SKM-1 (cell line): ENCODE measurements at regions not wholly inside any gene's neighbourhood (a gene's known extent, or its start where the extent isn't known, plus 50 kb on each side); places are given as distances from the start of the nearest gene placed in this dataset.
"Not testable (repeated sequence)": the region's sequence is repeated elsewhere in the genome, so short reads cannot be mapped to it uniquely, and the experiment has no call there.

Experiments
- DNase-seq: peaks from one replicate; lab custom pipeline; 2025; ENCODE audit not compliant: unreplicated experiment; lab: John Stamatoyannopoulos, UW

DNA sequence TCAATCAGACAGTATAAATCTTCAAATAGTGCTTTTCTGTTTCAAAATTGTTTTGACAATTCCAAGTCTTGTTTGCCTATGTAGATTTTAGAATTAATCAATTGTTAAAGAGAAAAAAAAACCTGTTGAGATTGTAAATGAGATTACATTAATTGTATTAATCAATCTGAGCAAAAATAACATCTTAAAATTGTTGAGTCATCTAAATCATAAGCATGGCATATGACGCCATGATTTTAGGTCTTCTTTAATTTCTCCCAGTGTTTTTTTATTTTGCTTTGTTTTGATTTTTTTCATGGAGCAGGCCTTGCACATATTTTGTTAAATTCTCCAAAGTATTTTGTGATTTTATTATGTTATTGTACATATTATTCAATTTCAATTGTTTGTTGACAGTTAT lies 988.0 kb upstream of the SEMA6A start:
- no peak for DNase-seq

- DNase-seq = no peak
Measured at GRCh38 chr5:117561531-117561930, 986.9 kb upstream of the SEMA6A start.

GRCh38 chr5:117559005-117559844 lies 984.6 kb upstream of the SEMA6A start:
- DNase-seq = no peak

DNA sequence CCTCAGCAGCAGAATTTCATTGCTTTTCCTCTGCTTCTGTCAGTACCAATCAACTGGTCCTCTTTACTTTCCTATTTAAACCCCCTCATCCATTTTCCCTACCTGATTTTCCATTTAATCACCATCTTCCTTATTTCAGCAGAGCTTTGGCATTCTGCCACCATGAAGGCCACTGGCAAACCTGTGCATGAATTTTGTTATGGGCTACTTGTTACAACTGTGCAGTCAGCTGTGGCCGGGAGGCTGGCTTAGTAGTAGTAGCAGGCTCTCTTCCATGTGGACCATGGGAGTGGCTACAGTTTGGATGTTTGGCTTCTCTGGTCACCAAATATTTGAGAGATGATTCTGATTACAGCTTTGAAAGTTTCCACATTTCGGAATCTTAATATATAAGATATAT lies 976.6 kb upstream of the SEMA6A start:
- no peak for DNase-seq

DNA sequence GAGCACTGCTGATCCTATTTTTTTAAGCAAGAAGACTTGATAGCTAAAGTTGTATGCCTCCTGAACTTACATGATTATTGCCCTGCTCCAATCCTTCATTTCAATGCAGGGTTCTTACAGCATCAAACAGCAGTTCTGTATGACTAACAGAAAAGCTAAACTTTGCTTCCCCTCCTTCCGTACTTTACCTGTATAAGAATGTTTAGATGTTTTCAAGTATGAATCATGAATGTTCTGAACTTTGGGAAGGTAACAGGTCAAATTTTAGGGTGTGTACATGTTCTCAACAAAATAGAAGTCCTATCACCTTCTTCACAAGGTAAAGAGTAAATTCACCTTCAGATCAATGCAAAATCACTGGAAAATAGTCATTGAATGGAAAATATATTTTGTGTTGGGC lies 972.6 kb upstream of the SEMA6A start:
- no peak for DNase-seq

GRCh38 chr5:117539692-117540091 lies 965.1 kb upstream of the SEMA6A start:
- DNase-seq = no peak

- no peak for DNase-seq
Measured at GRCh38 chr5:117533792-117534191, 959.2 kb upstream of the SEMA6A start.

DNA sequence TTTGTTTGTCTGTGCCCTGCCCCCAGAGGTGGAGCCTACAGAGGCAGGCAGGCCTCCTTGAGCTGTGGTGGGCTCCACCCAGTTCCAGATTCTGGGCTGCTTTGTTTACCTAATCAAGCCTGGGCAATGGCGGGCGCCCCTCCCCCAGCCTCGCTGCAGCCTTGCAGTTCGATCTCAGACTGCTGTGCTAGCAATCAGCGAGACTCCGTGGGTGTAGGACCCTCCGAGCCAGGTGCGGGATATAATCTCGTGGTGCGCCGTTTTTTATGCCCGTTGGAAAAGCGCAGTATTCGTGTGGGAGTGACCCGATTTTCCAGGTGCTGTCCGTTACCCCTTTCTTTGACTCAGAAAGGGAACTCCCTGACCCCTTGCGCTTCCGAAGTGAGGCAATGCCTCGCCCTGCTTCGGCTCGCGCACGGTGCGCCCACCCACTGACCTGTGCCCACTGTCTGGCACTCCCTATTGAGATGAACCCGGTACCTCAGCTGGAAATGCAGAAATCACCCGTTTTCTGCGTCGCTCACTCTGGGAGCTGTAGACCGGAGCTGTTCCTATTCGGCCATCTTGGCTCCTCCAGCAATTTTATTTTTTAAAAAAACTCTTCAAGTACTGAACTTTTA lies 958.5 kb upstream of the SEMA6A start:
- not testable (repeated sequence) for DNase-seq

GRCh38 chr5:117519957-117520500 lies 945.4 kb upstream of the SEMA6A start:
- DNase-seq = no peak

DNA sequence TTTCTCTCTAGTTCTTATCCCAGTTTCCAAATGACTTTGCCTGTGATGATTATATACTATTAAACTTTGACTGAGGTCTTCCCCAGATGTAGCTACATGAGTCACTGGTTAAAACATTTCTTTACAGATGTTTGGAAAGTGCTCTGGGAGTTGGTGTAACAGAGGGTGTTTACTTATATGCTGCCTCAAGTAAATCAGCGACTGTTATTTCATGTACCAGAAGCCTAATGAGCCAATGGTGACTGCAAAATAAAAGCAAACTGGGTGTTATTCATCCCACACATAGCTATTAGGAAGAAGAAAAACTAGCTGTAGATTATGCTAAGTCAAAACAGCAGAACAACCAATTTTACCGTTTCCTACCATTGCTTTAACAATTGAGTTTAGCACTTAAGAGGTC lies 929.7 kb upstream of the SEMA6A start:
- no peak for DNase-seq

- DNase-seq = no peak
Measured at GRCh38 chr5:117497601-117498000, 923.0 kb upstream of the SEMA6A start.

- DNase-seq = no peak
Measured at GRCh38 chr5:117496801-117497200, 922.2 kb upstream of the SEMA6A start.

DNA sequence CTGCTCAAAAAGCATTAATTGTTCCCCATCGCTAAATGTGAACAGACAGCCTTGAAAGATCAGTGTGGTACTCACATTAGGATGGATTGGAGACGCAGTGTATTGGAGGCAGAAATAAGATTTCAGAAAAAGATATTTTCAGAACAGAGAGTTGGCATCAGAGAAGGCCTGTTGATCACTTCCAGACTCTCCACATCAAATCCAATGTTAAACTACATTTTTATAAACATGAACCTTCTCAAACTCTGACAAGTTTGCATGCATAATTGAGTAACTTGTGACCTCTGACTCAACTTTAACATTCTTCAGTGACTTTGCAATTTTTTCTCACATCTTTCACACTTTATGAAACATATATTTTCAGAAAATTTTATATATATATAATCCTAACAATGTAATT lies 919.6 kb upstream of the SEMA6A start:
- no peak for DNase-seq

DNA sequence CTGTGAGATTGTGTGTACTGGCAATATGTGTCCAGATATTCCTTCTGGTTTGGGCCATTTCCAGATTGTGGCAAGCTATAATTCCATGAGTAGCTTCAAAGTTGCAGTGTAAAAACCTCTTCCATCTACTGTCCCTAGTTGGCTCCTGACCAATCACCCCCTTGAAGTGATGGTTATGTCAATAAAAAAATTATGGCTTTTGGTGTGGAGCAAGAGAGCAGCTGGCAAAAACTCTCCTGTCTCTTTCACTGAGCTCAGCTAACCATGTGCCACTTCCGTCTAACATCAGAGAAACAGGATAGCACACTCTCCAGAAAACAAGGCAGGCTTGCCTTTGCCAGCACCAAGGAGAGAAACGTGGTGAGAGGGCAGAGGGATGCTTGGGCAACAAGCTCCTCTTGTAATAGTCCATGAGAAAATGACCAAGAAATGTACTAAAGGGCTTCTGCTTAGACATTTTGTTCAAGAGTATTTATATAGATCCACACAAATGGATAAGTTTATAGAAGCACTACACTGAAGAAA lies 914.4 kb upstream of the SEMA6A start:
- DNase-seq = no peak

- DNase-seq = no peak
Measured at GRCh38 chr5:117487556-117487955, 912.9 kb upstream of the SEMA6A start.

GRCh38 chr5:117486879-117487391 lies 912.3 kb upstream of the SEMA6A start:
- DNase-seq = no peak

DNA sequence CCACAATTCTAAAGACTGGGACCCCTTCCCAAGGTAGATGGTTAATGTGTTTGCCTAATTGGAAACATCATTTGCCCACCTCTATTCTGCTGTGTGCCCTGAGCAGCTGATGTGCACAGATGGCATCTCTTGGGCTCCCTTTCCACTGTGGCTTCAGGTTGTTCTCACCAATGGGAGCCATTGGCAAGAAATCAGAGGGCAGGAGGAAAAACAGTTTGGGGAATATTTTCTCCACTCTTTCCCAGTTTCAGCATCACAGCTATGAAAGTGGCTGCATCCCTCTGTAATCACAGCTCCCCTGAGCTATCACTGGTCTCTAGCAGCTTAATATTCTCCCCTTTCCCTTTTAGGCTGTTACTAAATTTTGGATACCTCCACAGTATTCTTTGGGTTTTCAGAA lies 911.6 kb upstream of the SEMA6A start:
- DNase-seq = no peak

- DNase-seq = no peak
Measured at GRCh38 chr5:117475919-117476318, 901.3 kb upstream of the SEMA6A start.

GRCh38 chr5:117473165-117473564 lies 898.5 kb upstream of the SEMA6A start:
- DNase-seq = no peak

DNA sequence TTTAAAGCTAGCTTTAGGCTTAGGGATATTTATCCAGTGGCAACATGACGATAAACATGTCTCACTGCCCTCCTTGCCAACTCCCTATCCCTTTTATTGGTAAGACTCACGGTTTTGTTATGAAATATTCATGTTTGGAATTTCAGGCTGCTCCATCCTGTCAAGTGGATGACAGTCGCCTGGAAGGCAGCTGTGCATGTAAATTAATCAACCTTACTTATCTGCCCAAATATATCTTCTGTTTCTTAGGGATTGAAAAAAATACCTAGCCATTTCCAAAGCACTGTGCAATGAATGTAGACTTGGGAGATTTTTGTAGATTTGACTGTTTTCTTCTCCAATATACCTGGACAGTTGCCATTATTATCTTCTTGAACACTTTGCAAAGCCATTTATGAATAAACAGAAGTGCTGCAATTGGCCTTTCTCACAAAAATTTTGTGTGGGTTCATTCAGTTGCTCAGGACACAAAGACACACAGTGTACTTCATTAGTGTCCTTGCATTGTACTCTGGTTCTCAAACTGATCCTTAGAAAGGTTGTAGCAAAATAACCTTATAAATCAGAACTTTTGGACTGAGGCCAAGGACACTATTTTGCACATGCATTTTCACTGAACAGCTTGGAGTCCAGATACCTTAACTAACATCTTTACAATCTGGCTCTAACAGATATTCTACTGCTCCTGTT lies 889.4 kb upstream of the SEMA6A start:
- no peak for DNase-seq

- no peak for DNase-seq
Measured at GRCh38 chr5:117461966-117462365, 887.3 kb upstream of the SEMA6A start.
